Motor neuron (in vitro differentiated cells): ENCODE measurements at regions not wholly inside any gene's neighbourhood (a gene's known extent, or its start where the extent isn't known, plus 50 kb on each side); places are given as distances from the start of the nearest gene placed in this dataset.
"Not testable (repeated sequence)": the region's sequence is repeated elsewhere in the genome, so short reads cannot be mapped to it uniquely, and the experiment has no call there.

Experiments used
- ATAC-seq, 8 experiments: fragments of 200-7000 bp; cut with Tn5 transposase; replicated peaks in 6 of 8; 2 replicates each; pipeline ENCODE4 v1.8.0; 2021; ENCODE audit warnings: mild to moderate bottlenecking in 8 of 8, moderate library complexity in 8 of 8
- H3K27ac ChIP-seq, 2 donors: fragments of 250-450 bp; sonication (Bioruptor Pico); 2 replicates each; pipeline ENCODE4 v1.9.0; 2021; ENCODE audit warnings: antibody characterized with exemption in 2 of 2, mild to moderate bottlenecking in 2 of 2, moderate library complexity in 1 of 2
- H3K4me1 ChIP-seq, 2 donors: fragments of 250-450 bp; sonication (Bioruptor Pico); replicated peaks in 1 of 2; 2 replicates each; pipeline ENCODE4 v1.6.1; 2021; ENCODE audit warnings: antibody characterized with exemption in 2 of 2, mild to moderate bottlenecking in 2 of 2, moderate library complexity in 1 of 2
- H3K4me3 ChIP-seq, 5 donors: fragments of 250-450 bp; sonication (Bioruptor Pico); 2 replicates each; pipeline ENCODE4 v1.9.0; 2021; ENCODE audit warnings: antibody characterized with exemption in 5 of 5, mild to moderate bottlenecking in 5 of 5, moderate library complexity in 4 of 5
- WGBS, 10 experiments: fragments of 450-650 bp; shearing (Covaris generic); methylation state at CpG; one replicate each; pipeline ENCODE4 v1.0.0; 2022; 5-methylcytosine and 5-hydroxymethylcytosine counted together
- in situ Hi-C, 9 experiments: fragments of 400-800 bp; cut with MboI; loops; one replicate each; pipeline ENCODE4 v1.15.0; 2021; ENCODE audit warnings: low sequenced_read_pairs in 9 of 9, low pct_unique_long_range_greater_than_20kb in 2 of 9; ENCODE audit not compliant: unreplicated experiment in 9 of 9

- ATAC-seq, H3K4me3 ChIP-seq, H3K4me1 ChIP-seq, H3K27ac ChIP-seq, in situ Hi-C loops: not testable (repeated sequence)
- 73 to 100% (median 80%) methylated on average over 1 to 3 of the region's 17 CpGs; no CpG with 5 or more reads in 7 of the 10 experiments for whole genome bisulfite sequencing, 10 experiments
Observed at GRCh38 chr2:91844451-91844825, 3026.8 kb upstream of the TEKT4 start.

DNA sequence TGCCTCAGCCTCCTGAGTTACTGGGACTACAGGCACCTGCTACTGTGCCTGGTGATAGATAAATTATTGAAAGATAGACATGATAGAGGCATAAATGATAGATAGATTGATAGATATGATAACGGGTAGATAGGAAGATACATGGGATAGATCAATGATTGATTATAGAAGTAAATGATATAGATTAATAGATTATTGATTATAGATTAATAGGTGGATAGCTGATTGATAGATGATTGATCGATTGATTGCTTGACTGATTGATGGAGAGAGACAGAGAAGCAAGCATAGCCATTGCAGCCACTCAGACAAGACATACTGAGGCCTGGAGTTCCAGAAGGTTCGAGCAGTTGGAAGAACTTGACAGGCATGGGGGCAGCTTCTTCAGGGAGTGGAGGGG is 3024.8 kb upstream of the TEKT4 start:
- H3K27ac ChIP-seq, in situ Hi-C loops, H3K4me1 ChIP-seq, ATAC-seq, H3K4me3 ChIP-seq: not testable (repeated sequence)
- WGBS, 10 experiments, result 14 to 100% (median 43%) methylated on average over 1 to 3 of the region's 3 CpGs; no CpG with 5 or more reads in 2 of the 10 experiments

DNA sequence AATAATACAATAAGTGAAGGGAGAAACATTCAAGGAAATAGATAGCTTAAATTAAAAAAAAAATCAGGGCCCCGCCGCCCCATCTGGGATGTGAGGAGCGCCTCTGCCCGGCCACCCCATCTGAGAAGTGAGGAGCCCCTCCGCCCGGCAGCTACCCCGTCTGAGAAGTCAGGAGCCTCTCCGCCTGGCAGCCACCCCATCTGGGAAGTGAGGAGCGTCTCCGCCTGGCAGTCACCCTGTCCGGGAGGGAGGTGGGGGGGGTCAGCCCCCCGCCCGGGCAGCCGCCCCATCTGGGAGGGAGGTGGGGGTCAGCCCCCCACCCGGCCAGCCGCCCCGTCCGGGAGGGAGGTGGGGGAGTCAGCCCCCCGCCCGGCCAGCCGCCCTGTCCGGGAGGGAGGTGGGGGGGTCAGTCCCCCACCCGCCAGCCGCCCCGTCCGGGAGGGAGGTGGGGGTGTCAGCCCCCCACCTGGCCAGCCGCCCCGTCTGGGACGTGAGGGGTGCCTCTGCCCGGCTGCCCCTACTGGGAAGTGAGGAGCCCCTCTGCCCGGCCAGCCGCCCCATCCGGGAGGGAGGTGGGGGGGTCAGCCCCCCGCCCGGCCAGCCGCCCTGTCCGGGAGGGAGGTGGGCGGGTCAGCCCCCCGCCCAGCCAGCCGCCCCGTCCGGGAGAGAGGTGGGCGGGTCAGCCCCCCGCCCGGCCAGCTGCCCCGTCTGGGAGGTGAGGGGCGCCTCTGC is 3019.4 kb upstream of the TEKT4 start:
- H3K27ac ChIP-seq, in situ Hi-C loops, H3K4me1 ChIP-seq, ATAC-seq, H3K4me3 ChIP-seq: not testable (repeated sequence)
- 80% methylated on average over 1 of the region's 47 CpGs; no CpG with 5 or more reads in 9 of the 10 experiments for WGBS, 10 experiments

DNA sequence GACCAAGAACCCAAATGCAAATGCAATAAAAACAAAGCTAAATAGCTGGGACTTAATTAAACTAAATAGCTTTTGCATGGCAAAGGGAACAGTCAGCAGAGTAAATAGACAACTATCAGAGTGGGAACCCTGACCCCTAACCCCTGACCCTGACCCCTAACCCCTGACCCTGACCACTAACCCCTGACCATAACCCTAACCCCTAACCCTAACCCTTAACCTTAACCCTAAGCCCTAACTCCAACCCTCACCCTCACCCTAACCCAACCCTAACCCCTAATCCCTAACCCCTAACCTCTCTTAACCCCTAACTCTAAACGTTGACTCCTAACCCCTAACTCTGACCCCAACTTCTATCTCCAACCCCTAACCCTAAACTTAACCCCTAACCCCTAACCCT is 3014.3 kb upstream of the TEKT4 start:
- WGBS, 10 experiments, result no CpG with 5 or more reads among the region's 1 CpG
- H3K27ac ChIP-seq, H3K4me1 ChIP-seq, H3K4me3 ChIP-seq, ATAC-seq, in situ Hi-C loops: not testable (repeated sequence)

GRCh38 chr2:91857711-91858110 is 3013.5 kb upstream of the TEKT4 start:
- H3K27ac ChIP-seq, ATAC-seq, H3K4me1 ChIP-seq, in situ Hi-C loops, H3K4me3 ChIP-seq: not testable (repeated sequence)
- WGBS, 10 experiments, result 65 to 81% methylated on average over 3 to 9 of the region's 21 CpGs; no CpG with 5 or more reads in 8 of the 10 experiments

GRCh38 chr2:91871716-91872115 is 2999.5 kb upstream of the TEKT4 start:
- H3K4me3 ChIP-seq, H3K4me1 ChIP-seq, H3K27ac ChIP-seq, ATAC-seq, in situ Hi-C loops: not testable (repeated sequence)
- WGBS, 10 experiments, result 0 to 69% (median 30%) methylated on average over 1 to 2 of the region's 2 CpGs; no CpG with 5 or more reads in 7 of the 10 experiments

- in situ Hi-C loops, ATAC-seq, H3K4me1 ChIP-seq, H3K4me3 ChIP-seq, H3K27ac ChIP-seq: not testable (repeated sequence)
- WGBS, 10 experiments, result no CpG with 5 or more reads among the region's 1 CpG
Observed at GRCh38 chr2:91873416-91873815, 2997.8 kb upstream of the TEKT4 start.

DNA sequence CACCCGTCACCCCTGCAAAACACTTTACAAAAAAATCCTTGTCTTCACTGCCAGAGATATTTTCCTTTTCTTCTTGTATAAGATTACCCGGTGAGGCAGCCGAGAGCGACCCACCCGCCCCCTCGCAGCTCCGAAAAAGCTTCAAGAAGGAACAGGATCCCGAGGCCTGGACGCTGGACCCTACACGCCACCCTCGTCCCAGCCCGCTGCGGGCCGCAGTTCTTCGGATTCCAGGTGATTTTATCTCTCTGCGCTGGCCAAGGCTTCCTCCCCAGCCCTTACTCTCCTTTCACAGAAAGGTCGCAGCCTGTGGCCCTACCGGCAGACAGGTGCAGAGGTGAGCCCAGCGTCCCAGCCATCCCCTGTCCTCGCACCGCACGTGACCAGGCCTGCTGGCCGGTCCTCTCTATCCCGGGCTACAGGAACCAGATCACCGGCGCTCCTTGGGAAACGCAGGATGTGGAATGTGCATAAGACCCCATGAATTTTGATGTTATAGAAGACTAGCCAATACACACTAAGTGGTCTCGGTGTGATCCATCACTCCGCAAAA is 2993.5 kb upstream of the TEKT4 start:
- in situ Hi-C loops, H3K4me3 ChIP-seq, ATAC-seq, H3K27ac ChIP-seq, H3K4me1 ChIP-seq: not testable (repeated sequence)
- WGBS, 10 experiments, result 0 to 100% (median 65%) methylated on average over 1 to 22 of the region's 29 CpGs; no CpG with 5 or more reads in 3 of the 10 experiments

DNA sequence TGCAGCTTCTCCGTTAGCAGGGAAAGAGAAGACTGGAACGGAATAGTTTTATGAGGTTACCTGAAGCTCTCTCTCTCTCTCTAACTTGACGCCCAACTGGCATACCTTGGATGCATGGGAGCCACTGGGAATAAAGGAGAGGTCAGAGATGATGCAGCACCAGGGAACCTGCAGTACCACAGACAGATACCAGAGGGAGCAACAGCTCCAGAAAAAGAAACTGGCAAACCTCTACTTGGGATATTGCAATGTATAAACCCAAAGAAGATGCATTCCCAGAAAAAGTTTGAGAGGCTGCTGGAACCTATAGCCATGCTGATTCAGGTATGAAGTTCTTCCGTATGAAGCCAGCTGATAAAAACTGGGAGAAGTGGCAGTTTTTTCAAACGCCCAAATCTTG is 2976.1 kb upstream of the TEKT4 start:
- H3K4me3 ChIP-seq, H3K27ac ChIP-seq, in situ Hi-C loops, ATAC-seq, H3K4me1 ChIP-seq: not testable (repeated sequence)
- WGBS, 10 experiments, result 0 to 80% (median 23%) methylated on average over 1 to 2 of the region's 5 CpGs

- in situ Hi-C loops, ATAC-seq, H3K27ac ChIP-seq, H3K4me1 ChIP-seq, H3K4me3 ChIP-seq: not testable (repeated sequence)
- no CpG with 5 or more reads among the region's 1 CpG for WGBS, 10 experiments
Observed at GRCh38 chr2:91917602-91918001, 2953.6 kb upstream of the TEKT4 start.
